Activated naive CD8-positive, alpha-beta T cell treated with anti-CD3 and anti-CD28 coated beads, Interleukin-2, amount 50 U/mL, for 24 hours (primary cell): ENCODE measurements at regions not wholly inside any gene's neighbourhood (a gene's known extent, or its start where the extent isn't known, plus 50 kb on each side); places are given as distances from the start of the nearest gene placed in this dataset.

ENCODE experiments used
- ATAC-seq: fragments of 150-1000 bp; cut with Tn5 transposase; one replicate; pipeline ENCODE4 v1.10.0; 2021
- DNase-seq: peaks from one replicate; pipeline ENCODE4 v3.0.0; 2021
- H3K27ac Mint-ChIP-seq: one replicate; pipeline ENCODE4 v1.8.0; 2021; ENCODE audit warnings: mild to moderate bottlenecking, mixed read lengths
- H3K27me3 Mint-ChIP-seq: one replicate; pipeline ENCODE4 v1.8.0; 2021; ENCODE audit warnings: mixed read lengths
- H3K36me3 Mint-ChIP-seq: one replicate; pipeline ENCODE4 v1.8.0; 2021; ENCODE audit warnings: low read depth, mixed read lengths
- H3K4me1 Mint-ChIP-seq: one replicate; pipeline ENCODE4 v1.8.0; 2021; ENCODE audit warnings: mixed read lengths
- H3K4me3 Mint-ChIP-seq: one replicate; pipeline ENCODE4 v1.8.0; 2021; ENCODE audit warnings: mild to moderate bottlenecking, moderate library complexity, mixed read lengths
- H3K9me3 Mint-ChIP-seq: one replicate; pipeline ENCODE4 v1.8.0; 2021; ENCODE audit warnings: mixed read lengths

DNA sequence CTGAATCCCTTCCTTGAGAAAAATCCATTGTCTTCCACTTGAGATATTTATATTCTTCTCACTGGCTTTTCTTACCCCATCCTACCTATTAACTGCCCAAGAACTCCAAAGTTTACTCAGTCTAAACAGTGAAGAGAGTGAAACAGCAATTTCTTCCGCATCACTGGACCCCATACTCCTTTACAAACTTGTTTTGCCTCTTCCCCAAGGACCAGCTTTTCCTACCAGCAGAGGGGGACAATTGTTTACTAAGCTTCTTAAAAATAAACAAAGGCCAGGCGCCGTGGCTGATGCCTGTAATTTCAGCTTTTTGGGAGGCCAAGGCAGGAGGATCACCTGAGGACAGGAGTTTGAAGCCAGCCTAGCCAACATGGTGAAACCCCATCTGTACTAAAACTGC is 52.0 kb downstream of the LRATD1 start:
- peaks cover 9% of the 10 kb centered on the region for H3K9me3 Mint-ChIP-seq
- no peaks in the 10 kb centered on the region for H3K27me3 Mint-ChIP-seq
- no peaks in the 10 kb centered on the region for H3K36me3 Mint-ChIP-seq
- DNase-seq (no peak), ATAC-seq (no peak)
- H3K4me3 Mint-ChIP-seq, result no peak overlapping the region
- H3K27ac Mint-ChIP-seq, result no peak overlapping the region
- no peaks in the 10 kb centered on the region for H3K4me1 Mint-ChIP-seq

DNA sequence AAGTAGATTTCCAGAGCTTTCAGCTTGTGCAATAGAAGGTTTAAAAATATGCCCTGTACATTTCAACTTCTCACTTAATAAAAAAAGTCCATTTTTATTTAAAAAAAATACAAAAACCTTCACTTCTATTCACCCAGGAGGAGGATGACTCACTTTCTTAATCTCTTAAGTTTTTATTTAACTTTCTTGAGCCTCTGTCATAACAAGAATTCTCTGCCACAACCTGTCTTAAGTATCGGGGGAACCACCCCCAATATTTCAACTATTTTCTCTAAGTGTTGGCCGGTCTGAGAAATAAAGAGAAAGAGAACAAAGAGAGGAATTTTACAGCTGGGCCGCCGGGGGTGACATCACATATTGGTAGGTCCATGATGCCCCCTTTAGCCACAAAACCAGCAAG is 58.4 kb downstream of the LRATD1 start:
- Mint-ChIP-seq H3K27me3 (no peaks in the 10 kb centered on the region), H3K36me3 (no peaks in the 10 kb centered on the region), H3K4me3 (no peak overlapping the region), H3K9me3 (peaks cover 25% of the 10 kb centered on the region), H3K4me1 (no peaks in the 10 kb centered on the region), H3K27ac (no peak overlapping the region)
- no peak for ATAC-seq
- DNase-seq, result no peak

GRCh38 chr2:14693874-14694273 is 61.4 kb downstream of the LRATD1 start:
- H3K9me3 Mint-ChIP-seq, result peaks cover 19% of the 10 kb centered on the region
- H3K4me3 Mint-ChIP-seq, result no peak overlapping the region

GRCh38 chr2:14700753-14701152 is 68.2 kb downstream of the LRATD1 start:
- Mint-ChIP-seq H3K4me3 (no peak overlapping the region), H3K9me3 (no peaks in the 10 kb centered on the region), H3K4me1 (no peaks in the 10 kb centered on the region), H3K27ac (no peak overlapping the region), H3K27me3 (no peaks in the 10 kb centered on the region), H3K36me3 (no peaks in the 10 kb centered on the region)
- DNase-seq, result no peak
- no peak for ATAC-seq

More at GRCh38 chr2:14693874-14694273, 61.4 kb downstream of the LRATD1 start:
- Mint-ChIP-seq H3K4me1 (no peaks in the 10 kb centered on the region), H3K36me3 (no peaks in the 10 kb centered on the region), H3K27me3 (no peaks in the 10 kb centered on the region), H3K27ac (no peak overlapping the region)
- DNase-seq (no peak), ATAC-seq (no peak)

GRCh38 chr2:14702258-14702657 is 69.7 kb downstream of the LRATD1 start:
- DNase-seq, result no peak
- Mint-ChIP-seq H3K27me3 (no peaks in the 10 kb centered on the region), H3K4me3 (no peak overlapping the region), H3K36me3 (no peaks in the 10 kb centered on the region), H3K9me3 (peaks cover 3% of the 10 kb centered on the region), H3K4me1 (no peaks in the 10 kb centered on the region), H3K27ac (no peak overlapping the region)
- ATAC-seq, result no peak

DNA sequence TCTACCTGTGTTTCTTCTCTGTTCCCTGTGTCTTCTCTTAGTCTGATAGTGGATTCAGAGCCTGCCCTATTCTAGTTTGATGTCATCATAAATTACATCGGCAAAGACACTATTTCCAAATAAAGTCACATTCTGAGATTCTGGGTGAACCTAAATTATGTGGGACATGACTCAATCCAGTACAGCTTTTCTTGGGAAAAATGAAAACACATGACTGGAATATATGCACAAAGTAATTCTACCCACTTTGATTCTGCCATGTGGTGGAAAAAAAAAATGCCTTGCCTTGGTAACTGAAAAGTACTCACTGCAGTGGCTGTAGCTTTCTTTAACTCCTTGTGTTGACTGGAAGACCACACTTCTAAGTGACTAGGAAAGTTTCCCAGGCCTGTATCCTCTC is 73.7 kb downstream of the LRATD1 start:
- no peaks in the 10 kb centered on the region for H3K27me3 Mint-ChIP-seq
- no peaks in the 10 kb centered on the region for H3K4me1 Mint-ChIP-seq
- no peak for ATAC-seq

DNA sequence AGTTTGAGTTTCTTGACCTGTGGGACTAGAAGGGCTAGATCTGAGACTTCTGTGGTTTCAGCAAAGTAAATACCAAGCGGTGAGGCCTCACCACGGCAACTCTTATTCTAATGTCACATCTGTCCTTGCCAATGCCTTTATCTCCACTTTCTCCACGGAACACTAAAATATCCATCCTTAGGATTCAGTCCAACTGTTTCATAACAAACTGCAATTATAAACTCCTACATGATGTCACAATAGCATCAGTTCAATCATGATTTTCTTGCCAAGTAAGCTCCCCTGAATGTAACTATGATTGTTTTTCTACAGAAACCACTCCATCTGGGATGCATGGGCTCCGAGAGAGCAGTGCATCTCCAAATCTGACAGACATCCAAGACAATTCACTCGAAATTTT is 79.6 kb downstream of the LRATD1 start:
- ATAC-seq (no peak), DNase-seq (no peak)
- H3K4me1 Mint-ChIP-seq, result no peaks in the 10 kb centered on the region
- no peaks in the 10 kb centered on the region for H3K27me3 Mint-ChIP-seq
- H3K4me3 Mint-ChIP-seq, result no peak overlapping the region
- no peaks in the 10 kb centered on the region for H3K36me3 Mint-ChIP-seq
- no peak overlapping the region for H3K27ac Mint-ChIP-seq
- H3K9me3 Mint-ChIP-seq, result no peaks in the 10 kb centered on the region

More for the DNA sequence above, 73.7 kb downstream of the LRATD1 start:
- no peak overlapping the region for H3K4me3 Mint-ChIP-seq
- no peak for DNase-seq
- no peak overlapping the region for H3K27ac Mint-ChIP-seq
- peaks cover 3% of the 10 kb centered on the region for H3K9me3 Mint-ChIP-seq
- no peaks in the 10 kb centered on the region for H3K36me3 Mint-ChIP-seq

- Mint-ChIP-seq H3K4me1 (no peaks in the 10 kb centered on the region), H3K27ac (no peak overlapping the region), H3K9me3 (no peaks in the 10 kb centered on the region), H3K4me3 (no peak overlapping the region), H3K27me3 (no peaks in the 10 kb centered on the region), H3K36me3 (no peaks in the 10 kb centered on the region)
- ATAC-seq (no peak), DNase-seq (no peak)
Observed at GRCh38 chr2:14713248-14713647, 80.7 kb downstream of the LRATD1 start.

- Mint-ChIP-seq H3K27ac (no peak overlapping the region), H3K4me1 (no peaks in the 10 kb centered on the region), H3K36me3 (no peaks in the 10 kb centered on the region), H3K4me3 (no peak overlapping the region), H3K9me3 (no peaks in the 10 kb centered on the region), H3K27me3 (no peaks in the 10 kb centered on the region)
- ATAC-seq, result no peak
- no peak for DNase-seq
Observed at GRCh38 chr2:14715600-14715999, 83.1 kb downstream of the LRATD1 start.

DNA sequence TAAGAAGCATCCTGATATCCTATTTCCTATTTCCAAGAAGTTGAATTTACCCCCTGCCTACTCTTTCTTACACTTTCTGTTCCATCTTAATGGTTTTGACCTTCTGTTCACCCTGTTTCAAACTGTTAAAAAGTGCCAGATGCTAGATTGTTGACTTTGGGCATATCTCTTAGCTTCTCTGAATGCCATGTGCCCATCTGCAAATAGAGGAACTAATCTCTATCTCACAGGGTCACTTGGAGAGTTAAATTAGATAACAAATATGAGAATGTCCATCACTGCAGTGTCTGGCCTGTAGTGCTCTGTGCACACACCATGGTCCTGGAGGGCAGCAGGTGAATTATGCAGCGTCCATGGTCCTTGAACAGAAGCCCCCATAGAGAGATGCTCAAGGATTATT is 83.8 kb downstream of the LRATD1 start:
- Mint-ChIP-seq H3K9me3 (no peaks in the 10 kb centered on the region), H3K27me3 (no peaks in the 10 kb centered on the region), H3K27ac (no peak overlapping the region), H3K36me3 (no peaks in the 10 kb centered on the region), H3K4me1 (no peaks in the 10 kb centered on the region), H3K4me3 (no peak overlapping the region)
- no peak for ATAC-seq
- no peak for DNase-seq

- no peaks in the 10 kb centered on the region for H3K9me3 Mint-ChIP-seq
- ATAC-seq (no peak), DNase-seq (no peak)
- H3K27ac Mint-ChIP-seq, result no peak overlapping the region
- no peaks in the 10 kb centered on the region for H3K36me3 Mint-ChIP-seq
- H3K4me1 Mint-ChIP-seq, result no peaks in the 10 kb centered on the region
- no peaks in the 10 kb centered on the region for H3K27me3 Mint-ChIP-seq
- no peak overlapping the region for H3K4me3 Mint-ChIP-seq
Observed at GRCh38 chr2:14717131-14717530, 84.6 kb downstream of the LRATD1 start.

DNA sequence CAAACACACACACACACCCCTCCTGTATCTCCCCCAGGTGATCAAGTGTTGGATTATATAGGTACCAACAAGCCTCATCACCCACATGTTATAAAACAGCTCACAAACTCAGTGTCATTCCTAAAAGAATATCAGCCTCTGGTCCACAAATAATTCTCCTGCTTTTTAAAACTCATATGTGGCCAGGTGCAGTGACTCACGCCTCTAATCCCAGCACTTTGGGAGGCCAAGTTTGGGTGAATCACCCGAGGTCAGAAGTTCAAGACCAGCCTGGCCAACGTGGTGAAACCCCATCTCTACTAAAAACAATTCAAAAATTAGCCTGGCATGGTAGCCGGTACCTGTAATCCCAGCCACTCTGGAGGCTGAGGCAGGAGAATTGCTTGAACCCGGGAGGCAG is 87.8 kb downstream of the LRATD1 start:
- no peaks in the 10 kb centered on the region for H3K27me3 Mint-ChIP-seq

DNA sequence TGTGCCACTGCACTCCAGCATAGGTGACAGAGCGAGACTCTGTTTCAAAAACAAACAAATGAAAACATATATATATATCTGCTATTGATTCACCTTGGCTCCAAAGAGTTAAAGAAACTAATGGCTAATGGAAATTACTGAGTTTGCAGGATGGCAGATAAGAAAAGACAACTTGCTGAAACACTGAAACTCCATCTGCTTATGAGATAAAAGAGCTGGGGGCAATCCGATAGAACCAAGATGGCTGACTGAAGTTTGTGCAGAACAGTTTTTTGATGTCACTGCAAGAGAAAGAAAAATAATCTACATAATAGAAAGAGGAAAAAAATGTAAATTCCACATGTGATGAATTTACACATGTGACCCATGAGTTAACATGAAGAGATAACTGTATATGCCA is 88.2 kb downstream of the LRATD1 start:
- Mint-ChIP-seq H3K9me3 (no peaks in the 10 kb centered on the region), H3K4me1 (no peaks in the 10 kb centered on the region), H3K4me3 (no peak overlapping the region), H3K27ac (no peak overlapping the region), H3K27me3 (no peaks in the 10 kb centered on the region), H3K36me3 (no peaks in the 10 kb centered on the region)
- ATAC-seq (no peak), DNase-seq (no peak)

More for the DNA sequence above, 87.8 kb downstream of the LRATD1 start:
- DNase-seq (no peak), ATAC-seq (no peak)
- H3K4me3 Mint-ChIP-seq, result no peak overlapping the region
- no peaks in the 10 kb centered on the region for H3K9me3 Mint-ChIP-seq
- no peak overlapping the region for H3K27ac Mint-ChIP-seq
- H3K4me1 Mint-ChIP-seq, result no peaks in the 10 kb centered on the region
- H3K36me3 Mint-ChIP-seq, result no peaks in the 10 kb centered on the region

DNA sequence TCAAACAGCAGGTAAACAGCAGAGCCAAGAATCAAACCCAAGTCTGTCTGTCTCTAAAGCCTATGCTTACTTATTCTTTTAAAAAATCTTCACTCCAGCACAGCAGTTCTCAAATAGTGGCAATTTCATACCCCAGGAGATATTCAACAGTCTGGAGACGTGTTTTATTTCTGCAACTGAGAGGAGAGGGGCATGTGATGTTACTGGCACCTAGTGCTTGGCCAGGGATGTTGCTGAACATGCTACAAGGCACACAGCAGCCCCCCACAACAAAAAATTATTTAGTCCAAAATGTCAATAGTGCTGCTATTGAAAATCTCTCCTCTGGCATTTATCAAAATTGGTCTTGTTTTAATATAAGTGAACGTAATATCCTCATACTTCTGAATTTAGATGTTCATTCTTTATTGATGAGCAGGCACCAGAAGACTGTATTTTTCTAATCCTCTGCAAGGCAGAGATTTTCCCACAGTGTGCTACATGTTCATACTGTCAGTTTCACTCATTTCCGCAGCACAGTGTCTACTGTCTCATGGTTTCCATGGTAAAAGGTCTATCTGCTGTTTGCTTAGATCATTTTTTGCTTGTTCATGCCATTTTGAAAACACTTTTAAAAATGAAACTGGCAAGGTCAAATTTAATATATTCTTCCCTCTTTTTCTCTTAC is 90.5 kb downstream of the LRATD1 start:
- H3K9me3 Mint-ChIP-seq, result no peaks in the 10 kb centered on the region
- H3K4me3 Mint-ChIP-seq, result no peak overlapping the region
- no peaks in the 10 kb centered on the region for H3K4me1 Mint-ChIP-seq
- no peaks in the 10 kb centered on the region for H3K36me3 Mint-ChIP-seq
- DNase-seq (no peak), ATAC-seq (no peak)
- H3K27me3 Mint-ChIP-seq, result no peaks in the 10 kb centered on the region
- no peak overlapping the region for H3K27ac Mint-ChIP-seq

GRCh38 chr2:14723684-14724083 is 91.2 kb downstream of the LRATD1 start:
- no peaks in the 10 kb centered on the region for H3K36me3 Mint-ChIP-seq
- no peaks in the 10 kb centered on the region for H3K9me3 Mint-ChIP-seq
- ATAC-seq (no peak), DNase-seq (no peak)
- H3K4me1 Mint-ChIP-seq, result no peaks in the 10 kb centered on the region
- no peaks in the 10 kb centered on the region for H3K27me3 Mint-ChIP-seq
- H3K4me3 Mint-ChIP-seq, result no peak overlapping the region
- H3K27ac Mint-ChIP-seq, result no peak overlapping the region

- H3K27ac Mint-ChIP-seq, result no peak overlapping the region
- DNase-seq (no peak), ATAC-seq (no peak)
- peaks cover 4% of the 10 kb centered on the region for H3K9me3 Mint-ChIP-seq
- no peaks in the 10 kb centered on the region for H3K36me3 Mint-ChIP-seq
- H3K4me1 Mint-ChIP-seq, result no peaks in the 10 kb centered on the region
- H3K27me3 Mint-ChIP-seq, result no peaks in the 10 kb centered on the region
- no peak overlapping the region for H3K4me3 Mint-ChIP-seq
Observed at GRCh38 chr2:14735696-14736095, 103.2 kb downstream of the LRATD1 start.
